ENCODE measurements at regions not wholly inside any gene's neighbourhood (a gene's known extent, or its start where the extent isn't known, plus 50 kb on each side); places are given as distances from the start of the nearest gene placed in this dataset.

DNA sequence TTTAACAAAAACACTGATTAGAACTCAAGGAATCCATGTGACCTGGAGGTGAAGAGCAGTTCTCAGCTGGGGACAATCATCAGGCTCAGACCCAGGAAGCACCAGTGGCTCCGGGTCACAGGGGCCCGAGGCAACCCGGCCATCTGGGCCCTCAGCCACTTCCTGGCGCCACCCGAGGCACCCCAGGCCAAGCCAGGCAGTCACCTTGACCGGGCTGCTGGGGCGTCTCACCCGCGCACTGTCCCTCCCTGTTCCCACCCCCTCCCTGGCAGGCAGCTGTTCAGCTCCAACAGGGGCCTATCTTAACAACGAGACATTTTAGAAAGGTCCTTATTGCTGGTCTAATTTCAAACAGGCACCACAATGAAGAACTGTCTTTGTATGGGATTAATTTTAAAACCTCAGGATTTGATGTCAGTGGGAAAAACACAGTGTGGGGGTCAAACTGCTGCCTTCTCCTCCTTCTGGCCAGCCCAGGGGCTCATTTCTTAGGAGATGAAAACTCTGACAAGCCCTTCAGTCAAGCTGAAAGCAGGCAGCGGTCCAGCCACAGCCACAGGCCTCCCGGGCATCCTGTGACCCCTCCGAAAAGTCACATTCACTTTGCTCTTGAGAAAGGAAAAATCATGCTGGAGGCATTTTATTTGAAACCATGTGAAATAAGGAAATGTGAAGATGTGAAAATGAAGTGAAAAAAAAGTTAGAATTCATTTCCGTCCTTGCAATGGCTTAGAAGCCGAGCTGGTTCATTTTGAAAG lies 83.3 kb downstream of the KCTD15 start (continued):
- TF ChIP-seq, protein P1, sequence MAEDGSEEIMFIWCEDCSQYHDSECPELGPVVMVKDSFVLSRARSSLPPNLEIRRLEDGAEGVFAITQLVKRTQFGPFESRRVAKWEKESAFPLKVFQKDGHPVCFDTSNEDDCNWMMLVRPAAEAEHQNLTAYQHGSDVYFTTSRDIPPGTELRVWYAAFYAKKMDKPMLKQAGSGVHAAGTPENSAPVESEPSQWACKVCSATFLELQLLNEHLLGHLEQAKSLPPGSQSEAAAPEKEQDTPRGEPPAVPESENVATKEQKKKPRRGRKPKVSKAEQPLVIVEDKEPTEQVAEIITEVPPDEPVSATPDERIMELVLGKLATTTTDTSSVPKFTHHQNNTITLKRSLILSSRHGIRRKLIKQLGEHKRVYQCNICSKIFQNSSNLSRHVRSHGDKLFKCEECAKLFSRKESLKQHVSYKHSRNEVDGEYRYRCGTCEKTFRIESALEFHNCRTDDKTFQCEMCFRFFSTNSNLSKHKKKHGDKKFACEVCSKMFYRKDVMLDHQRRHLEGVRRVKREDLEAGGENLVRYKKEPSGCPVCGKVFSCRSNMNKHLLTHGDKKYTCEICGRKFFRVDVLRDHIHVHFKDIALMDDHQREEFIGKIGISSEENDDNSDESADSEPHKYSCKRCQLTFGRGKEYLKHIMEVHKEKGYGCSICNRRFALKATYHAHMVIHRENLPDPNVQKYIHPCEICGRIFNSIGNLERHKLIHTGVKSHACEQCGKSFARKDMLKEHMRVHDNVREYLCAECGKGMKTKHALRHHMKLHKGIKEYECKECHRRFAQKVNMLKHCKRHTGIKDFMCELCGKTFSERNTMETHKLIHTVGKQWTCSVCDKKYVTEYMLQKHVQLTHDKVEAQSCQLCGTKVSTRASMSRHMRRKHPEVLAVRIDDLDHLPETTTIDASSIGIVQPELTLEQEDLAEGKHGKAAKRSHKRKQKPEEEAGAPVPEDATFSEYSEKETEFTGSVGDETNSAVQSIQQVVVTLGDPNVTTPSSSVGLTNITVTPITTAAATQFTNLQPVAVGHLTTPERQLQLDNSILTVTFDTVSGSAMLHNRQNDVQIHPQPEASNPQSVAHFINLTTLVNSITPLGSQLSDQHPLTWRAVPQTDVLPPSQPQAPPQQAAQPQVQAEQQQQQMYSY (CRISPR knock-in tag; IDR thresholded peaks at IDR 0.05): no peak
- TF ChIP-seq MTA3 (IDR thresholded peaks at IDR 0.05; ENCODE audit: borderline replicate concordance, low read length): no peak
- TF ChIP-seq PAX8 (IDR thresholded peaks at IDR 0.05): no peak
- TF ChIP-seq DPF2 (IDR thresholded peaks at IDR 0.05): no peak
- TF ChIP-seq ZZZ3 (IDR thresholded peaks at IDR 0.05; ENCODE audit: control insufficient read depth, insufficient read length, low read depth): no peak
- no peak for TF ChIP-seq MLLT1 (IDR thresholded peaks at IDR 0.05)
- no peak for TF ChIP-seq STAT1 (conservative IDR thresholded peaks at IDR 0.05)
- TF ChIP-seq, protein P2, sequence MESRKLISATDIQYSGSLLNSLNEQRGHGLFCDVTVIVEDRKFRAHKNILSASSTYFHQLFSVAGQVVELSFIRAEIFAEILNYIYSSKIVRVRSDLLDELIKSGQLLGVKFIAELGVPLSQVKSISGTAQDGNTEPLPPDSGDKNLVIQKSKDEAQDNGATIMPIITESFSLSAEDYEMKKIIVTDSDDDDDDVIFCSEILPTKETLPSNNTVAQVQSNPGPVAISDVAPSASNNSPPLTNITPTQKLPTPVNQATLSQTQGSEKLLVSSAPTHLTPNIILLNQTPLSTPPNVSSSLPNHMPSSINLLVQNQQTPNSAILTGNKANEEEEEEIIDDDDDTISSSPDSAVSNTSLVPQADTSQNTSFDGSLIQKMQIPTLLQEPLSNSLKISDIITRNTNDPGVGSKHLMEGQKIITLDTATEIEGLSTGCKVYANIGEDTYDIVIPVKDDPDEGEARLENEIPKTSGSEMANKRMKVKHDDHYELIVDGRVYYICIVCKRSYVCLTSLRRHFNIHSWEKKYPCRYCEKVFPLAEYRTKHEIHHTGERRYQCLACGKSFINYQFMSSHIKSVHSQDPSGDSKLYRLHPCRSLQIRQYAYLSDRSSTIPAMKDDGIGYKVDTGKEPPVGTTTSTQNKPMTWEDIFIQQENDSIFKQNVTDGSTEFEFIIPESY (IDR thresholded peaks at IDR 0.05): no peak
- no peak for TF ChIP-seq MYB (IDR thresholded peaks at IDR 0.05; ENCODE audit: borderline replicate concordance, low read depth, low read length)
- TF ChIP-seq ATF7 (IDR thresholded peaks at IDR 0.05; ENCODE audit: low read depth): no peak
- TF ChIP-seq FOS (IDR thresholded peaks at IDR 0.05; ENCODE audit: borderline replicate concordance, extremely low read depth, insufficient read length): no peak
- no peak for TF ChIP-seq POU2F2 (IDR thresholded peaks at IDR 0.05; ENCODE audit: borderline replicate concordance, low read depth, low read length)
- no peak for TF ChIP-seq PAX5 (IDR thresholded peaks at IDR 0.05; ENCODE audit: borderline replicate concordance, low read depth, low read length)
- TF ChIP-seq GATAD2B (conservative IDR thresholded peaks at IDR 0.05; ENCODE audit: low read depth): no peak

All from GM12878 (cell line).